ENCODE measurements at regions not wholly inside any gene's neighbourhood (a gene's known extent, or its start where the extent isn't known, plus 50 kb on each side); places are given as distances from the start of the nearest gene placed in this dataset.
A peak's percentile ranks its signal among the peaks of the same experiment; 100 is the strongest.
"Not testable (repeated sequence)": the region's sequence is repeated elsewhere in the genome, so short reads cannot be mapped to it uniquely, and the experiment has no call there.

DNA sequence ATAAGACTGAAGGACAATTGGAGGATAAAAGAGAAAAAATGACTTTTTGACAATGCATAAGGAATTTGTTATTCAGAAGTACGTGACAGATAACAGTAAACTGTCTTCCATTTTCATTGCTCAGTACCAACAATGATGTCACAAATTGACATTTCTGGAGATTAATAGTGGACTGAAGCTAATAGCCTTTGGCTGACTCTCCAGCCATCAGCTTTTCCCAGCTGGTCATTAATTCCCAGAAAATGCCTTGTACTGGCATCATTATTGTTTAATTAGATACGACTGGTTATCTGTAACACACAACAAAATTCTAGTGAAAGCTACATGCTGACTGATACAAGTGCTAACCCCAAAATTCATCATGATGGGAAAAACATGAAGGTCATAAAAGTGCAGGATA lies 147.9 kb upstream of the FGF13 start:
- DNase-seq (ENCODE audit: low read depth), result peak; percentile 43

GRCh38 chrX:138858951-138859350 lies 147.4 kb upstream of the FGF13 start:
- DNase-seq (ENCODE audit: low read depth), result no peak

DNA sequence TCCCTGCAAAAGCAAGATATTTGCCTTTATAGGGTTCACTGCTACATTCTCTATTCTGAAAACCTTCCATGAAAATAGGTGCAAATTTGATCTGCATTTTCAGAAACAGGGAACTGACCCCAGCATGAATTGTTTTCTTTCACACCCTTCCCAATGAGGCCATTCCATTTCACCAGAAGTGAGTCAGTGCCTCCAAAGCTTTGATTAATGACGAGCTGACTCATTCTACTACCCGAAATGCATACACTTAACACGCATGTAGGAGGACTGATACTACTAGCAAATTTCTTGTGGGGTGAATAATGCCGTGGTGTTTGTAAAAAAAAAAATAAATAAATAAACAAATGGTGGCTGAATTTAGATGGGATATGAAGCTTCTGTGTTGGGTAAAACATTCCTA lies 146.9 kb upstream of the FGF13 start:
- peak; percentile 63 for DNase-seq (ENCODE audit: low read depth)

- DNase-seq (ENCODE audit: low read depth), result no peak
Observed at GRCh38 chrX:138856881-138857604, 145.5 kb upstream of the FGF13 start.

GRCh38 chrX:138853936-138854335 lies 142.4 kb upstream of the FGF13 start:
- no peak for DNase-seq (ENCODE audit: low read depth)

- no peak for DNase-seq (ENCODE audit: low read depth)
Observed at GRCh38 chrX:138849521-138849920, 138.0 kb upstream of the FGF13 start.

DNA sequence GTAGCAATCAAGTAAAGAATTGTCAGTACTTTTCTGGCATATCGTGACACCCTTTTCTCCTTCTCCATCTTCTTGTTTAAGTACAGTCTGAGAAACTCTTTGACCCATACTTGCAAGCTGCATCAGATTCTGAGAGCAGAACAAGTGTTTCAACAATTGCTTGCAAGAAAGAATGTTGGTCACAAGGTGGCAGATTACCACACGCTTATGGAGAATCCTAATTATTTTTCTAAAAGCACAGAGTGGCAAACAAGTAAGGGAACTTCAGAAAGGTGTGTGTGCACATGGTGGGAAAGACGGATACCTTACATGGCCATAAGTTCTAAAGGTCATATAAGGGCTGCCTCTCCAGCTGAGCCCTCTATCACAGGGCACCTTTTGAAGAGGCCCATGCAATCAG lies 136.4 kb upstream of the FGF13 start:
- DNase-seq (ENCODE audit: low read depth), result no peak

GRCh38 chrX:138845786-138846185 lies 134.3 kb upstream of the FGF13 start:
- DNase-seq (ENCODE audit: low read depth), result no peak

- DNase-seq (ENCODE audit: low read depth), result not testable (repeated sequence)
Observed at GRCh38 chrX:138807400-138807799, 95.9 kb upstream of the FGF13 start.

DNA sequence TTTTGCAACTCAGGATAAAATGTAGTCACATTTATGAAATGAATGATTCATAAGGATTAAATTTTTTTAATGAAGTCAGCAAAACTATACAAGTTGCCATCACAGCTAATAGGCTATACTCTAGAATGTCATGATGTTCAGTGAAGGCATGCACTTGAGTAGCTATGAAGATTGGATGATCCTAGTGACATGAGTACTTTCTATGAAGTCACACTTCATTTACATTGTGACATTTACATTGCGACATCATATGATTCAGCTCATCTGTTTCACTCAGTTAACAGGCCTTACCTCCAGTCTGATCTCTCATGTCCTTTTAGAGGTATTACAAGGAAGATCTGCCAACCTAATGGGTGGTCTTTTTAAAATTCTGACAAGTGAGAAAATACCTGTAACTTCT lies 82.7 kb upstream of the FGF13 start:
- DNase-seq (ENCODE audit: low read depth), result no peak

DNA sequence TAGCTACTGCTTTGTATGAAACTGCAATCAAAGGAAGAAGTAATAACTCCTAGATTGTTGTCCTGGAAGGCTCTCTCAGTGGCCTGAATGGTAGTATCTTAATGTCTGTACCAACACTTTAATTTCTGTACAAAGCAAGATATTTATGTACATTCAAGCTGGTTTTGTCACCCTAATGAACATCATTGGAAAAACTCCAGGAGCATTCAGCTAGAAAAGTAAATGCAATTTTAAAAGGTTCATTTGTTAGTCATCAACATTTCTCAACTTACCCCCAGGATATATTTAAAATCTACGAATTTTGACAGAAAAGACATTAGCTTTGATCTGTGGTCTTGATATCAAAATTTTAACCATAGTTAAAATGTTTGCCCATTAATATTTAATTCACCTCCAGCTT lies 80.0 kb upstream of the FGF13 start:
- peak; percentile 10 for DNase-seq (ENCODE audit: low read depth)

GRCh38 chrX:138788771-138789170 lies 77.3 kb upstream of the FGF13 start:
- no peak for DNase-seq (ENCODE audit: low read depth)

GRCh38 chrX:138778576-138778909 lies 67.0 kb upstream of the FGF13 start:
- DNase-seq (ENCODE audit: low read depth), result not testable (repeated sequence)

- not testable (repeated sequence) for DNase-seq (ENCODE audit: low read depth)
Observed at GRCh38 chrX:138777908-138778575, 66.5 kb upstream of the FGF13 start.

GRCh38 chrX:138777230-138777629 lies 65.7 kb upstream of the FGF13 start:
- no peak for DNase-seq (ENCODE audit: low read depth)

DNA sequence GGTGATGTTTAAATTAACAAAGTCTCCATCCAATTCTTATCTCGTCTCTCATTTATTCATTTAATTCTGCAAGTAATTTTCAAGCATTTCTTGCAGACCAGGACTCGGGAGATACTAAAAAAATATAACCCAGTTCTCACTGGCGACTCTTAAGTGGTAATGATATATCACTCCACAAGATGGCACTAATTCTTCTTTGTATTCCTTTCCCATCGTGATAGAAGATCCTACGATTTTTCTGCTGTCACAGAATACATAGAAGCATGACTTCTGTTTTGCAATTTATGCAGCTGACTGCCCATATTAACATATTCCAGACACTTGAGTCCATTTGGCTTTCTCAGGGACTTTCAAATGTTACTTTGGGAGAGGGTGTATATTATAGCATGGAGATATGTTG lies 64.0 kb upstream of the FGF13 start:
- DNase-seq (ENCODE audit: low read depth), result no peak

GRCh38 chrX:138771047-138771446 lies 59.5 kb upstream of the FGF13 start:
- DNase-seq (ENCODE audit: low read depth), result no peak

DNA sequence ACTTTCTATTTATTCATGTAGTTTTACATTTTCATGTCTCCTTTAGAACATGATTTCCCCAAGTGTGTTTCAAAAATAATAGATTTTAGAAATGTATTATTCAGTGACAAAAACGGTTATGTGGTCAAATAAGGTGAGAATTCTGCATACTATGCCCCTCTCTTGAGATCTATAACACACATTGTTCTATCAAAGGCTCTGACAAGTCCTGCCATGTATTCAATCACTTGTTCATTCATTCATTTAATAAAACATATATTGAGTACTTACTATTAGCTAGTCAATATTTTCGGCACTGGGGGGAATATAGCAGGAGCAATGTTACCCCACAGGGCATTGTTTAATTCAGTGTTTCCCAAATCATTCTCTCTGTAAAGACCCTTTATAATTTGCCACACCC lies 58.4 kb upstream of the FGF13 start:
- no peak for DNase-seq (ENCODE audit: low read depth)

- peak; percentile 41 for DNase-seq (ENCODE audit: low read depth)
Observed at GRCh38 chrX:138765051-138765450, 53.5 kb upstream of the FGF13 start.

DNA sequence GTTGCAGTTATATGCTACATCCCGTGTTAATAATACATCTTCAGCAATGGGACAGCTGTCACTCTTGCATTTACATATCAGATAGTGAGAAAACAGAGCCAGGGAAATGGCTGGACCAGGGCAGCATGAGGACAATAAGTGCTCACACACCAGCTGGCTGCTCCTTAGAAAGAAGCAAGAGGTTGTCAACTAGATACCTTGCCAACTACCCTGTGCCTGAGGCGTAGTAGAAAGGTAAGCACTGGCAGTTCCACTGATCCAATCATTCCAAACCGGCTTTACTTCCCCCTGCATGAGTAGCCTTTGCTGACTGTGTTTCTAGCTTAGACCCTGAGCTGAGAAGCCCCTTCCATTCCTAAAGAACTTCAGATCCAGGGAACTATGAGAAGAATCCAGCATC lies 52.2 kb upstream of the FGF13 start:
- DNase-seq (ENCODE audit: low read depth), result no peak

- DNase-seq (ENCODE audit: low read depth), result no peak
Observed at GRCh38 chrX:138761380-138761779, 49.9 kb upstream of the FGF13 start.

All from GM04504 (cell line).